Astrocyte (in vitro differentiated cells and primary cell): ENCODE measurements at regions not wholly inside any gene's neighbourhood (a gene's known extent, or its start where the extent isn't known, plus 50 kb on each side); places are given as distances from the start of the nearest gene placed in this dataset.

Experiments
- DNase-seq: peaks from one replicate; pipeline ENCODE4 v3.0.0-alpha.2; 2010; ENCODE audit warnings: low read depth
- FAIRE-seq: peaks from 2 replicates; lab custom pipeline; 2011; peaks lifted over from hg19 to GRCh38; lab: Jason Lieb, UNC
- H2AFZ ChIP-seq: 2 replicates; pipeline ENCODE4 v1.6.0; 2012; ENCODE audit warnings: low read depth, low read length, inconsistent platforms
- H3K27ac ChIP-seq: 2 replicates; pipeline ENCODE4 v1.5.1; 2011; ENCODE audit warnings: low read depth, low read length, inconsistent platforms
- H3K27me3 ChIP-seq: 2 replicates; pipeline ENCODE4 v1.6.0; 2011; ENCODE audit warnings: low read length, inconsistent platforms; ENCODE audit not compliant: insufficient read depth
- H3K36me3 ChIP-seq: 2 replicates; pipeline ENCODE4 v1.5.1; 2011; ENCODE audit warnings: low read length, inconsistent platforms; ENCODE audit not compliant: insufficient read depth
- H3K4me1 ChIP-seq: 2 replicates; pipeline ENCODE4 v1.5.1; 2011; ENCODE audit warnings: low read length, inconsistent platforms; ENCODE audit not compliant: insufficient read depth
- H3K4me2 ChIP-seq: 2 replicates; pipeline ENCODE4 v1.6.0; 2012; ENCODE audit warnings: low read length, inconsistent platforms
- H3K4me3 ChIP-seq: 2 replicates; pipeline ENCODE4 v1.5.1; 2011; ENCODE audit warnings: low read depth, mild to moderate bottlenecking, low read length, inconsistent platforms; ENCODE audit not compliant: insufficient read depth
- H3K79me2 ChIP-seq: 2 replicates; pipeline ENCODE4 v1.6.0; 2012; ENCODE audit warnings: mild to moderate bottlenecking, low read length, inconsistent platforms; ENCODE audit not compliant: insufficient read depth
- H3K9ac ChIP-seq: 2 replicates; pipeline ENCODE4 v1.6.0; 2012; ENCODE audit warnings: mild to moderate bottlenecking, low read length, inconsistent platforms
- H3K9me3 ChIP-seq: 2 replicates; pipeline ENCODE4 v1.5.1; 2012; ENCODE audit warnings: low read depth, mild to moderate bottlenecking, low read length, inconsistent platforms; ENCODE audit not compliant: insufficient read depth
- H4K20me1 ChIP-seq: 2 replicates; pipeline ENCODE4 v1.6.0; 2012; ENCODE audit warnings: low read length, inconsistent platforms; ENCODE audit not compliant: insufficient read depth
- H3K27ac Mint-ChIP-seq: one replicate; pipeline ENCODE4 v1.8.0; 2021; ENCODE audit warnings: mild to moderate bottlenecking, mixed read lengths; ENCODE audit not compliant: unreplicated experiment
- H3K27me3 Mint-ChIP-seq: one replicate; pipeline ENCODE4 v1.8.0; 2021; ENCODE audit warnings: low read depth, mixed read lengths; ENCODE audit not compliant: unreplicated experiment
- H3K36me3 Mint-ChIP-seq: one replicate; pipeline ENCODE4 v1.8.0; 2021; ENCODE audit warnings: low read depth, mixed read lengths; ENCODE audit not compliant: unreplicated experiment
- H3K4me1 Mint-ChIP-seq: one replicate; pipeline ENCODE4 v1.8.0; 2021; ENCODE audit warnings: low read depth, mixed read lengths; ENCODE audit not compliant: unreplicated experiment
- H3K4me3 Mint-ChIP-seq: one replicate; pipeline ENCODE4 v1.8.0; 2021; ENCODE audit warnings: mild to moderate bottlenecking, moderate library complexity, mixed read lengths; ENCODE audit not compliant: unreplicated experiment
- H3K9me3 Mint-ChIP-seq: one replicate; pipeline ENCODE4 v1.8.0; 2021; ENCODE audit warnings: mild to moderate bottlenecking, mixed read lengths; ENCODE audit not compliant: unreplicated experiment
- EZH2 ChIP-seq: IDR thresholded peaks from 2 replicates; pipeline ENCODE4 v1.6.1; 2012; ENCODE audit warnings: mild to moderate bottlenecking, low read length, inconsistent platforms; ENCODE audit not compliant: insufficient read depth
- TF ChIP-seq, protein P1 (sequence below): IDR thresholded peaks from 2 replicates; pipeline ENCODE4 v1.5.1; 2011; ENCODE audit warnings: low read depth, mild to moderate bottlenecking, inconsistent platforms, low read length, moderate library complexity; ENCODE audit not compliant: insufficient read depth

DNA sequence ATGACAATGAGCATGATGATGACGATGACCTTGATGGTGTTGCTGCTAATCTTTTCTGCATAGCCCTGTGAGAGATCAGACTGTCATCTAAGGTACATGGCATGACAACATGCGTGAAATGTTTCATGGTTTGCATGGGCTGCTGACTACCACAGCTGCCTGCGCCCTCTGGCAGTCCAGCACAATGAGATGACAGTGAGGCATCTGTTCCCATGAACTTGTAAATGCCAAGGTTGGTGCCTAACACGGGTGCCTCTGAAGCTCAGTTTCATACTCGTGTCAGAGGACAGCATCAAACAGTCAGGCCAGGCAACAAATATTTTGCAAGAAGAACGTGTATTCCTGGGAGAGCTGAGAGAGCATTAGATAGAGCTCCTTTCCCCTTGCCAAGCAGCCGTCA is 122.0 kb upstream of the PRKCQ start:
- H3K4me3 Mint-ChIP-seq: no peak overlapping the region
- peaks cover 10% of the 10 kb centered on the region for H3K27me3 Mint-ChIP-seq
- Histone ChIP-seq H3K27ac (no peak overlapping the region), H2AFZ (no peak overlapping the region), H3K9ac (no peak overlapping the region), H3K4me2 (no peak overlapping the region), H4K20me1 (no peaks in the 10 kb centered on the region), H3K79me2 (no peaks in the 10 kb centered on the region), H3K36me3 (no peaks in the 10 kb centered on the region), H3K4me3 (no peak overlapping the region), H3K9me3 (no peaks in the 10 kb centered on the region), H3K27me3 (no peaks in the 10 kb centered on the region), H3K4me1 (no peaks in the 10 kb centered on the region)
- no peaks in the 10 kb centered on the region for H3K36me3 Mint-ChIP-seq
- DNase-seq: no peak
- H3K4me1 Mint-ChIP-seq: no peaks in the 10 kb centered on the region
- TF ChIP-seq, protein P1, sequence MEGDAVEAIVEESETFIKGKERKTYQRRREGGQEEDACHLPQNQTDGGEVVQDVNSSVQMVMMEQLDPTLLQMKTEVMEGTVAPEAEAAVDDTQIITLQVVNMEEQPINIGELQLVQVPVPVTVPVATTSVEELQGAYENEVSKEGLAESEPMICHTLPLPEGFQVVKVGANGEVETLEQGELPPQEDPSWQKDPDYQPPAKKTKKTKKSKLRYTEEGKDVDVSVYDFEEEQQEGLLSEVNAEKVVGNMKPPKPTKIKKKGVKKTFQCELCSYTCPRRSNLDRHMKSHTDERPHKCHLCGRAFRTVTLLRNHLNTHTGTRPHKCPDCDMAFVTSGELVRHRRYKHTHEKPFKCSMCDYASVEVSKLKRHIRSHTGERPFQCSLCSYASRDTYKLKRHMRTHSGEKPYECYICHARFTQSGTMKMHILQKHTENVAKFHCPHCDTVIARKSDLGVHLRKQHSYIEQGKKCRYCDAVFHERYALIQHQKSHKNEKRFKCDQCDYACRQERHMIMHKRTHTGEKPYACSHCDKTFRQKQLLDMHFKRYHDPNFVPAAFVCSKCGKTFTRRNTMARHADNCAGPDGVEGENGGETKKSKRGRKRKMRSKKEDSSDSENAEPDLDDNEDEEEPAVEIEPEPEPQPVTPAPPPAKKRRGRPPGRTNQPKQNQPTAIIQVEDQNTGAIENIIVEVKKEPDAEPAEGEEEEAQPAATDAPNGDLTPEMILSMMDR: no peak
- no peak for TF ChIP-seq EZH2
- no peaks in the 10 kb centered on the region for H3K9me3 Mint-ChIP-seq
- H3K27ac Mint-ChIP-seq: no peak overlapping the region
- FAIRE-seq: no peak

DNA sequence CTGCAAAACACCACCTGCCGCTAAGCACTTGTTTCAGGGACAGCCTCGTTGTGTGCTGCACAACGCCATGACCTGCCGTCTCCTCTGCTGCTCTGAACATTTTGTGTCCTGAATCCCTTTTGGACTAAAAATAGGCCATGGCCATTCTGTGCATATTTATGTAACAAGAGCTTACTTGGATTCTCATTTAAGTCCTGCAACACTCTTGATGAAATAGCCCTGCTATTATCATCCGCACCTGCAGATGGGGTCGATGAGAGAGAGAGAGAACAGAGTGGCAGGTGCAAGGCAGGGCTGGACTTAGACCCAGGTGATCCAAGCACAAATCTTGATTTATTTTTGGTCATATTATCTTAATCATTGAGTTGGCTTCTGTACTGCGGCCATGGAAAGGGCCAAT is 121.2 kb upstream of the PRKCQ start:
- Histone ChIP-seq H3K27ac (no peak overlapping the region), H2AFZ (no peak overlapping the region), H3K9ac (no peak overlapping the region), H3K4me1 (no peaks in the 10 kb centered on the region), H4K20me1 (no peaks in the 10 kb centered on the region), H3K27me3 (no peaks in the 10 kb centered on the region), H3K79me2 (no peaks in the 10 kb centered on the region), H3K36me3 (no peaks in the 10 kb centered on the region), H3K9me3 (no peaks in the 10 kb centered on the region), H3K4me3 (no peak overlapping the region), H3K4me2 (no peak overlapping the region)
- no peak for DNase-seq
- H3K27me3 Mint-ChIP-seq: peaks cover 14% of the 10 kb centered on the region
- TF ChIP-seq, protein P1: no peak
- TF ChIP-seq EZH2: no peak
- H3K36me3 Mint-ChIP-seq: no peaks in the 10 kb centered on the region
- no peaks in the 10 kb centered on the region for H3K4me1 Mint-ChIP-seq
- no peak overlapping the region for H3K27ac Mint-ChIP-seq
- H3K4me3 Mint-ChIP-seq: no peak overlapping the region
- no peak for FAIRE-seq
- no peaks in the 10 kb centered on the region for H3K9me3 Mint-ChIP-seq

DNA sequence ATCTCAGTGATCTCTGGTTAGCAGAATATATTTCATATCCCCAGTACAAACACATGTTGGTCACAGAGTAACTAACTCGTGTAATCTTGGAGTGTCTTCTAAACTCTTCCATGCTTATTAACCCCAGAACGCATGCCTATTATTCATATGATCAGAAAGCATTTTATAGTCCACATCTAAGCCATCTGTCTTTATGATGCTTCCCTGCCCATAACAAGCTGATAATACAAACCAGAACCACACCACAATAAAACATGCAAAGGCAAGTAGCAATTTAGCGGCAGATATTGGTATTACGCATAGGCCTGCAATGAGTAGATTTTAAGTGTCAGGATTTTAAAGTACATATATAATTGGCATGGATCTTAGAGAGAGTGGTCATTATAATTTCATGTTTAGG is 120.0 kb upstream of the PRKCQ start:
- no peak overlapping the region for H3K27ac Mint-ChIP-seq
- FAIRE-seq: no peak
- H3K4me1 Mint-ChIP-seq: no peaks in the 10 kb centered on the region
- no peaks in the 10 kb centered on the region for H3K79me2 ChIP-seq
- no peak overlapping the region for H3K4me3 Mint-ChIP-seq
- H3K27me3 Mint-ChIP-seq: peaks cover 14% of the 10 kb centered on the region
- H3K9me3 Mint-ChIP-seq: no peaks in the 10 kb centered on the region
- H3K27ac ChIP-seq: no peak overlapping the region
- no peaks in the 10 kb centered on the region for H3K4me1 ChIP-seq
- no peaks in the 10 kb centered on the region for H4K20me1 ChIP-seq
- no peaks in the 10 kb centered on the region for H3K36me3 Mint-ChIP-seq
- no peak overlapping the region for H3K4me2 ChIP-seq
- H3K36me3 ChIP-seq: no peaks in the 10 kb centered on the region
- H3K4me3 ChIP-seq: no peak overlapping the region
- H3K27me3 ChIP-seq: no peaks in the 10 kb centered on the region
- H3K9me3 ChIP-seq: no peaks in the 10 kb centered on the region
- no peak for DNase-seq
- no peak overlapping the region for H2AFZ ChIP-seq
- no peak overlapping the region for H3K9ac ChIP-seq
- no peak for TF ChIP-seq EZH2
- TF ChIP-seq, protein P1: no peak
